NCI-H2196 treated with DMSO at 0.1 percent for 48 hours (cell line): ENCODE measurements at regions not wholly inside any gene's neighbourhood (a gene's known extent, or its start where the extent isn't known, plus 50 kb on each side); places are given as distances from the start of the nearest gene placed in this dataset.
"Not testable (repeated sequence)": the region's sequence is repeated elsewhere in the genome, so short reads cannot be mapped to it uniquely, and the experiment has no call there.

Source experiments
- DNase-seq: peaks from one replicate; lab custom pipeline; 2025; ENCODE audit not compliant: unreplicated experiment; lab: John Stamatoyannopoulos, UW

DNA sequence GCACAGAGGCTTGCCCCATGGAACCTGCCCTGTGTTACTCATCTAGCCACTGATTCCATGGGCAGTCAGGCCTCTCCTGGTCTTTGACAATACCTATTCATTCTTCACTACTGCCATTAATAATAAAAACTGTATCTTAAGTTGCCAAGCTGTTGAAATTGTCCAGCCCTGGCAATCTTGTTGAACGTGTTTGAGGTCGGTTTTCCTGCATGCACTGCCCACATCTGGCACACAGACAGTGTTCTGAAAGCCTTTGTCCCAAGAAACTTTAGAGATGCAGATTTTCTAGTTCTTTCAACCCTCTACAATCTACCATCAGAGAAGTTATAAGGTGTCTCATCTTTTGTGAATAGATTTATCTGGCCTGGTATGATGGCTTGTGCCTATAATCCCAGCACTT, 567.2 kb upstream of the NECTIN3 start:
- DNase-seq, result no peak

DNA sequence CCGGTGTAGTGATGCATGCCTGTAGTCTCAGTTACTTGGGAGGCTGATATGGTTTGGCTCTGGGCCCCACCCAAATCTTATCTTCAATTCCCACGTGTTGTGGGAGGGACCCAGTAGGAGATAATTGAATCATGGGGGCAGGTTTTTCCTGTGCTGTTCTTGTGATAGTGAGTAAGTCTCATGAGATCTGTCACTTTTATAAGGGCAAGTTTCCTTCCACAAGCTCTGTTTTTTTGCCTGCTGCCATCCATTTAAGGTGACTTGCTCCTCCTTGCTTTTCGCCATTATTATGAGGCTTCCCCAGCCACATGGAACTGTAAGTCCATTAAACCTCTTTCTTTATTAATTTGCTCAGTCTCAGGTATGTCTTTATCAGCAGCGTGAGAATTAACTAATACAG, 566.7 kb upstream of the NECTIN3 start:
- DNase-seq, result no peak

DNA sequence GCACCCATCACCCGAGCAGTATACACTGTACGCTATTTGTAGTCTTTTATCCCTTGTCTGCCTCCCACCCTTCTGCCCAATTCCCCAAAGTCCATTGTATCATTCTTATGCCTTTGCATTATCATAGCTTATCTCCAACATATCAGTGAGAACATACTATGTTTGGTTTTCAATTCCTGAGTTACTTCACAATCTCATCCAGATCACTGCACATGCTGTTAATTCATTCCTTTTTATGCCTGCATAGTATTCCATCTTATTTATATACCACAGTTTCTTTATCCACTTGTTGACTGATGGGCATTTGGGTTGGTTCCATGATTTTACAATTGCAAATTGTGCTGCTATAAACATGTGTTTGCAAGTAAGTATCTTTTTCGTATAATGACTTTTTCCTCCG, 564.7 kb upstream of the NECTIN3 start:
- no peak for DNase-seq

DNA sequence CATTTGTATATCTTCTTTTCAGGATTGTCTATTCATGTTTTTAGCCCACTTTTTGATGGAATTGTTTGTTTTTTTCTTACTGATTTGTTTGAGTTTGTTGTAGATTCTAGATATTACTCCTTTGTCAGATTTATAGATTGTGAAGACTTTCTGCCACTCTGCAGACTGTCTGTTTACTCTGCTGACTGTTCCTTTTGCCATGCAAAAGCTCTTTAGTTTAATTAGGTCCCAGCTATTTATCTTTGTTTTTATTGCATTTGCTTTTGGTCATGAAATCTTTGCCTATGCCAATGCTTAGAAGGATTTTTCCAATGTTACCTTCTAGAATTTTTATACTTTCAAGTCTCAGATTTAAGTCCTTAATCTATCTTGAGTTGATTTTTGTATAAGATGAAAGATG, 564.0 kb upstream of the NECTIN3 start:
- not testable (repeated sequence) for DNase-seq

DNA sequence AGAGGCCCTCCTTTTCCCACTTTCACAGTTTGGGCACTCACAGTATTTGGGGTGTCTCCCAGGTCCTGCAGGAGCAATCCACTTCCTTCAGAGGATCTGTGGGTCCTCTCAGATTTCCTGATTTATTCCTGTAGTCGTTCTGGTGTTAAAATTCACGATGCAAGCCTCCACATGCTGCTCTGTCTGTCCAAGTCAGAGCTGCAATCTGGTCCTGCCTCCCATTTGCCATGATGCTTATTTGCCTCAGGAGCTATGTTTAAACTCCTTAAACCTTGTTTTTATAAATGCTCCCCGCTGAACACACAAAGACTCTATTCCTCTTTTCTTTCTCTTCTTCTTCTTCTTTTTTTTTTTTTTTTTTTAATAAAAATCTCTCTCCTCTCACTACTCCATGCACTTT, 558.7 kb upstream of the NECTIN3 start:
- DNase-seq, result no peak

DNA sequence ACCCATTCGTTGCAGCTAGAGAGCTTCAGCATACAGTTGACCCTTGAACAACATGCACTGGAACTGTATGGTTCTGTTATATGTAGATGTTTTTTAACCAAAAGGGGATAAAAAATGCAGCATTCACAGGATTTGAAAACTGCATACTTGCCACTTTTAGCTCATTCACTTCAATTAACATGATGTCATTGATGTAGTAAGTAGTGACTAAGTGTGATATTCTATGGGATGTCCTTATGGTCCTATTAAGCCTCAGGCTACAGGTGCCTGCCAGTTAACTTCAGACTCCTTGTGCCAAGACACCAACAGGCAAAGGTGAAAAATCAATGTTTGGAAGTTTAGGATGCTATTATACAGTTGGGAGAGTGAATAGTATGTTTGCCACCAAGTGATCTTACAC, 553.6 kb upstream of the NECTIN3 start:
- no peak for DNase-seq

DNA sequence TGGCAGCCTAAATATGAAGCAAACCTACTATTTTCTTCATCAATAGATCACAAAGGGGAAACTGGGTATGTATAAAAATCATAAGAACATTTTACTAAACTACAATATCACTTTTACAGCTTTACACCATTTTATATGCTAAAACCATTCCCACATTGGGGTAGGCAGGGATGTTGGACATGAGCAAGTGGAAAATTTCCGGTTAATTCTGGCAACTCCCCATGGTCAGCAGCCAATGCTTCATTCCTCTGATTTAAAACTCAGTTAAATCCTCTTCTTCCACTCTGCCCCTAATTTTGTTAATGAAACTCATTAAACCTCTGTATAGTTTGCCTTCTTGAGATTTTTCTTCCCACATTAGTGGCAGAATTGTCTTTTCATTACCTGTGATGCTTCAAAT, 552.5 kb upstream of the NECTIN3 start:
- no peak for DNase-seq

DNA sequence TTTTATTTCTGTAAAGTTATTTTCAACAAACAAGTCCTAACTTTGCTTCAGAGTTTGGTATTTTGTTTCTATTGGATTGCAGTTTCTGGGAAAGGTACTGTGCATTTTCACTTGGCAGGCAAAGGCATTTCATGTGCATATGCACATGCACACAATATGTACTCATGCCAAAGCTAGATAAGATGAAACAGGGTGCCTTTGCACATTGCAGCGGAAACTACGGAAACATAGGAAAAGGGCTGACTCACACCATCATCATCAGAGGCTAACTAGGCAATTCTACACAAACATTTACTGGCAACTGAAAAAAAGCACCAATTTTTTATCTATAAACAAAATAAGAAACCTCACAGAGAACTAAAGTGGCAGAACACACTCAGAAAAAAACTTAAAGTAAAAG, 550.6 kb upstream of the NECTIN3 start:
- DNase-seq, result no peak

DNA sequence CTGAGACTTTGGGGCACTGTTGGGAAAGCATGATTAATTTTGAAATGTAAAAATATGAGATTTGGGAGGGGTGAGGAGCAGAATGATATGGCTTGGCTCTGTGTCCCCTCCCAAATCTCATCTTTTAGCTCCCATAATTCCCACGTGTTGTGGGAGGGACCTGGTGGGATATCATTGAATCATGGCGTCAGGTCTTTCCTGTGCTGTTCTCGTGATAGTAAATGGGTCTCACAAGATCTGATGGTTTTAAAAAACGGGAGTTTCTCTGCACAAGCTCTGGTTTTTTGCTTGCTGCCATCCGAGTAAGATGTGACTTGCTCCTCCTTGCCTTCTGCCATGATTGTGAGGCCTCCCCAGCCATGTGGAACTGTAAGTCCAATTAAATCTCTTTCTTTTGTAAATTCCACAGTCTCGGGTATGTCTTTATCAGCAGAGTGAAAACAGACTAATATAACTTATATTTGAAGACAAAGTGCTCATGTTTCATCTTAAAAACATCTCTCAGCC, 546.0 kb upstream of the NECTIN3 start:
- not testable (repeated sequence) for DNase-seq

DNA sequence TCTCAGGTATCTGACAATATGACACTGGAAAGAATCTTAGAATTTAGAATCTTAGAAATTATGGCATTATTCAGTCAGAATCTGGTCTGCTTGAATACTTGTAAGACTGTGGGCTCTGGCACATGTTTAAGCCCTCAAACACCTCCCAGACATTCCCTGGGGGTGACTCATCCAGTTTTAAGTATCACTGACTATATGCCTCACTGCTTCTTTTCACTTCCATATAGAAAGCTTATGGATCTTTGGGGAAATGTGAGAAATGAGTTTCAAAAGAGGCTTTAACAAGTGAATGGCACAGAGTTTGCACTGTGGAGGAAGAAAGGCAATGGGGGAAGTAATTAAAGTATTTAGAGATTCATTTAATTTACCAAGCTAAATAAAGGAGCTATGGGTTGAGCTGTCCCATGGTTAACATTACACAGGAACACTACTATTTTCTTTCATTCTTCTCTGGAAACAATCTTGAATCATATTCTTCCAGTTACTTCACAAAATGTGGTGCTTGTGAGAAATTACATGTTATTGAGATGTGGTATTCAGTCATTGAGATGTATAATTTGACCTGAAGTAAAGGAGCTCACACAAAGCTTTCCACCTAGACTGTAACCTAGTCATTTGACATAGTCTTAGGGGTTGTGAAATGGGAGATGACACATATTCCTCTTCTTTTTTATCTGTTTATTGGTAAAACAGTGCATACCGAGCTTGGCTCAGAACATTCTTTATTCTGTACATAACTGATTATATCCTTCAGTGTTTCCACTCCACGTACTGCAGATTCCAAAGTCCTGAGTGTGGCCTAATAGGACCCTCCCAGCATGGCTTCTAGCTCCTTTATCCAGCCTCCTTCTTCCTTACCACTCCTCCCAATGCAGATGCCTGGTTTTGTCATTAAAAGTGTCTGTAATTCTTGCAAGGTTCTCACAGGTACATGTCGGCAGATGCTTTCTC, 544.6 kb upstream of the NECTIN3 start:
- DNase-seq, result no peak

DNA sequence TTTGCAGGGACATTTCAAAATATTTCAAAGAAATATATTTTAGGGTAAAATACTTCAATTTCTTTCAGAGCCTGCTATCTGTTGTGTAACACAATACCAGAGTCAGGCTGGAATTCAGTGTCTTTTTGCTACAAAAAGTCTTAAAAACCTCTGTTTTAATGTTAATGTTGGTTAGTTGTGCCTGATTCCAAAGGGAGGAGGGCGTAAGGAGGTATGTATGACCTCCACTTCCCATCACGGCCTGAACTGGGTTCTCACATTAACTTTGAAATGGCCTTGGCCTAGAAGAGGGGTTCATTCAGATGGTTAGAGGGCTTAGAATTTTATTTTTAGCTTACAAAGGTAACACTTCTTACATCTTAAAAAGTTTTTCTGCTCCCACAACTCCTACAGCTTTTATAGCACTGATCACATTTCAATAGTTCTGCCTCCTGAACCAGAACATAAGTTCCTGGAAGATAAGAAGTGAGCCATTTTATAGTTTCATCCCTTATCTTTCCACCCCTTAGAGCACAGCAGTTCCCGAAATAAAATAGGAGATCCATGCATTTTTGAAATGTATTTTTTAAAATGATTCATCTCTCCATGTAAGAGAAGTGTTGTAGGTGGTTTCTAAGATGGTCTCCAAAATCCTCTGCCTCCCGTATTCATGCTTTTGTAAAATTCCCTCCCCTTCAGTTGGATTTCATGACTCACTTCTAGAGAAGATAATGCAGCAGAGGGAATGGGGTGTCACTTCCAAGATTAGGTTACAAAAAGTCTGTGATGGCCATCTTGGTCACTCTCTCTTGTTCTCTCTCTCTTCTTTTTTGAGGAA, 543.1 kb upstream of the NECTIN3 start:
- DNase-seq, result no peak

DNA sequence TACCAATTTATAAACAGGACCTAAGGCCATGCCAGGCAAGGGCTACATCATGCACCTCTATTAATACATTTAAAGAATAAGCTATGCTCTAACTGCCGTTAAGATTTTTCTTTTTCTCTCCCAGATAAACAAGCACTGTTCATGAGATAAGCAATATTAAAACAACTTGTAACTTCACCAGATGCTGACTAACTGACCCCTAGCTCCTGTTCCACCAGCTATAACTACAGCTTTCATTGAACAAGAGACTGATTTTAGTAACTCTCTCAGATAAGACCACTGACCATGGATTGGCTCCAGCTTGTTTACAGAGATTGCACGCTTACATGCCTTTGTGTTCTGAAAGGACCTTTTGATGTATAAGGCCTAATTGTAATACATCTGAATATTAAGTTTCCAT, 540.7 kb upstream of the NECTIN3 start:
- DNase-seq, result no peak

DNA sequence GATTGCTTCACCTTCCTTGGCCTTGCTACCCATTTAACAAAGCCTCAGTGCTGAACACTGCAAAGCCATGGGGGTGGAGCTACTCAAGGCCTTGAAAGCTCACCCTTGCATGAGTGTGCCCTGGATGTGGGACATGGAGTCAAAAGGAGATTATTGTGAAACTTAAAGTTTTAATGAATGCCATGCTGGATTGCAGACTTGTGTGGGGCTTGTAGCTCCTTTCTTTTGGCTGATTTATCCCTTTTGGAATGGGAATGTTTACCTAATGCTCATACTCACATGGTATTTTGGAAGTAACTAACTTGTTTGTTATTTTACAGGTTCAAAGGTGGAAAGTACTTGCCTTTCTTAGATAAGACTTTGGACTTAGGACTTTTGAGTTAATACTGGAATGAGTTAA, 538.5 kb upstream of the NECTIN3 start:
- no peak for DNase-seq

DNA sequence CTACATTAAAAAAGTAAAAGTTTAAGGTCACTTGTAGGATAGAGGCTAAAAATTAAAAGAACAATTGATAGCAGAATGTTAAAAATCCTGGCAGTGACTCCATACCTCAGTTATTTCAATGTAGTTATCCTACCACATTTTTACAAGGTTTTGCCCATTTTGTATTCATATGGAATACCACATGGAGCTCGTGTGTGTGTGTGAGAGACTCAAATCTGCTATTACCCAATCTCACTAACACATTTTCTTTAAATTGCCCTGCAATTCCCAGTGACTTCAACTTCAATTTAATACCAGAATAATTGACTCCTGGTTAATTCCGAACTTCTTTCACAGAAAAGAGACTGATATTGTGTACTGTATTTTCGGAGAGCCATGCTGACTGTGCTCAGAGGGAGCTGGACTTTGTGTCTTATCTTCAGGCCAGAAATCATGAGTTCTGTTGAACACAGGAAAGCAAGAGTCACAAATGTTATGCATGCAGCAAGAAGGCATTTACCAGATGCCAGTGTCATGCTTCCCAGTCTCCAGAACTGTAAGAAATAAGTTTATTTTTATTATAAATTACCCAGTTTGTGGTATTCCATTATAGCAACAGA, 529.0 kb upstream of the NECTIN3 start:
- no peak for DNase-seq

DNA sequence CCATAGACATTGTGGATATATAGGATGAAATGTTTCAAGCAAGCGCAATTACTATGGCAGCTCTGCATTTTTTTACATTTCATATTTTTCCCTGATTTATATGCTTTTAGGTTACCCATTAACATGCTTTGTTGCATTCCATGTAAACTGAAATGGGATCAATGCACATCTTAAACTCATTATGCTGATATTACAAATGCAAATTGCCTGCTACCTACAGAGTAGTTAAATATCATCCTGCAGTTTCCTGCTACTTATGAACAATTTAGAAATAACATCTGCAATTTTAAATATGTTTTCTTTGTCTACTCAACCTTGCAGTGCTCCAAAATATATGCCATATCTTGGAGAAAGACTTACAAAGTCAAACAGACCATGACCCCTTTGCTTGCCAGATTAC, 526.9 kb upstream of the NECTIN3 start:
- no peak for DNase-seq

DNA sequence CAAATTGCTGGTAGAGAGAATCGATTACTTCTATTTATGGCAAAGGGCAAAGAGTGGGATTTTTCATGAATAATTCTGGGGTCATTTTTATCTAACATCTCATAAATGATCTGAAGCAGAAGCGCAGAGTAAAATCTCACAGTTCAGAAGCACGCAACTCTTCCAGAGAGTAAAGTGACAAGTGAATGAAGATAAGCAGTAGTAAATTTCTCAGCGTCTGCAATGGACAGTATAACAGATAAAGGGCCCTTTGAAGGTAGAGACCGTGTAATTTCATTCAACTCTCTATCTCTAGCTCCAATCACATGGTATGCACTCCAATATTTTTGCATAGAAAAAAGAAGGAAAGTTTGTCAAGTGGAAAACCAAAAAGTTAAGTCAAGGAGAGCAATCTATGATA, 521.1 kb upstream of the NECTIN3 start:
- DNase-seq, result no peak

DNA sequence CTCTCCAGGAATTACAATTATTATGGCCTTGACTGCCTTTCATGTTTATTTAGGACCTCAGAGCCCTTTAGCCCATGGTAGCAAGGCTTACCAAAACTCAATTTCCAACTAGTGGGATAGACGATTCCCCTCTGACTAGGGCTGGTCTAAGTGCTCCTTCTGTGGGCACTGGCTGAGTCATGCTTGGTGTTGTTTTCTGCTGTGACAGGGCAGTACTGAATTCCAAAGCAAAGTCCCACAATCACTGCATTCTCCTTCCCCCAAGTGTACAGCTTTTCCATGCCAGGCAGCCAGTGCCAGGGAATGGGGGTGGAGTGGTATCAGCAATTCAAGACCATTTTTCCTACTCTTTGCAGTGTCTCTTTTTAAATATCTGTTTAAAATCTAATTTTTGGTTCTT, 509.0 kb upstream of the NECTIN3 start:
- DNase-seq, result no peak

DNA sequence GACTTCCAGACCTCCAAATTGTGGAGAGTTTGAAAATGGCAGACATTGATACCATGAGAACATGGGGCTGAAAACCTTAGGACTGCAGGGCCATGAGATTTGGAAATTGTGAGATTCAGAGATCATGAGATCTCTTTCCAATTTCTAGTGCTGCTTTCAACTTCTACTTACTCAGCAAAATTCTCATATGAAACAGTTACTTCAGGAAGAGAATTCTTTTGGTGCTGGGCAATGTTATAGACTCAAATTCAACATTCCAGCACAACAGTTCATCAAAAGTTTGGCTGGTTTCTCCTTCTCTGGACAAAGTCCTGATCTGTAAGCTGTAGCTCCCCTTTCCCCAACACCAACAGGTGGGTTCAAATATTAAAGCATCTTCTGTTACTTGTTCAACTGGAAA, 506.9 kb upstream of the NECTIN3 start:
- DNase-seq, result no peak

DNA sequence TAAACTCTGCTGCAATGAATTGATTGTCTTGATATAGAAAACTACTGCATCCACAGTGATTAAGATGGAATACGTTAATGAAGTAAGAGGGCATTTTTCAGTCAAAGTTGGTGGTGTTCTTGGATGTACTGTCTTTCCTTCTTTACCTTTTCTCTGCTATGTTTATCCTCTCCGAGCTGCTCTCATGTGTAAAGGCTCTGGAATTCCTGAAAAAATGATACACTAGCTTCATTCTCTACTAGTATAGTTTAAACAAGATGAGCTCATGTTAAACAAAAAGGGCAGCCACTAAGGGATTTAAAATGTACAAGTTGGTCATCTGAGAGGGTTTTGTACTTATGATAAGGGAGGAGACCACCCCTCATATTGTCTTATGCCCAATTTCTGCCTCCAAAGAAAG, 504.6 kb upstream of the NECTIN3 start:
- DNase-seq, result no peak

DNA sequence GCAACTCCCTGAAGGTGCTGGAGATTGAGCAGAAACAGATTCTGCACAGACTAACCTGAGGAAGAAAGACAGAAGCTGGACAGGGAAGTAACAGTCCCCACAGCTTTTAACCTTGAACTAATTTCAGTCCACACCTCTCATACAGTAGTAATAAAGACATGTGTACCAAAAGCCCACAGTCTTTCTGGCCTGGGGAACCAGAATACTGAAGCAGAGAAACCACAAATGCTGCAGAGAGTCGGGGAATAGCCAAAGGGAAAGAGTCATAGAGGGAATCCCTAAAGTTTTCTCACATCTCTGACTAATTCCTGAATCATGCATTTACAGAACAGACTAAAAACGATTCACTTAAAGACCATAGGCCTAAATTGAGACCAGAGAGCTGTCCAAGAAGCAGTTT, 503.4 kb upstream of the NECTIN3 start:
- no peak for DNase-seq

DNA sequence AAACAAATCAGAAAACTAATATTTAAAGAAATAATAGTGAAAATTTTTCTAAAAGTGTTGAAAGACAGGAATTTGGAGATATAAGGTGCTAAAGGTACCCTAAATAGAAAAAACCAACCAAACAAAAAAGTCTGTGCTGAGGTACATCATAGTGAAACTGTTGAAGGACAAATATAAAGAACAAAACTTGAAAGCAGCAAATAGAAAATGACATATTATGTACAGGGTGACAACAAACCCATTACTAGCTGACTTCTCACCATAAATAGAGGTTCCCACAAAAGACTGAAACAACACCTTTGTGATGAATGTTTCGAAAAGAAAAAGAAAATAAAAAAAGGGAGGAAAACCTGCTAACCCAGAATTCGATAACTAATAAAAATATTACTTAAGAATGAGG, 502.5 kb upstream of the NECTIN3 start:
- DNase-seq, result no peak

DNA sequence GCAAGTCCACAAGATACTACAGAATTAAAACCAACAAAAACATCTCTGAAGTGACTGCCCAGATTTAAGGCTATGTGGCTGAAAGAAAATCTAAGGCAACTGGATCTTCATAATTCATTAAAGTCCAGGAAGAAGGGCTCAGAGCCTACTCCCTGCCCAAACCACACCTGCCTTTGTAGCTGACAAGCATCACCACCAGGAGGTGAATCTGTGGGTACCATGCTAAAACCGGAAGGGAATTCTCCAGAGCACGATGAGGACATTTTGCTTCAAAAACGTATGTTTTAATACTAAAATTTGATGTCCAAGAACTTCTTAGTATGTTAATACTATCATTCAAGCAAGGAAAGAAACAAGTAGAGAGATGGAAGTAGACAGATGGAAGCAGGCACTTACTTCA, 495.9 kb upstream of the NECTIN3 start:
- no peak for DNase-seq
